ENCODE measurements at regions not wholly inside any gene's neighbourhood (a gene's known extent, or its start where the extent isn't known, plus 50 kb on each side); places are given as distances from the start of the nearest gene placed in this dataset.

GRCh38 chr1:217090060-217090911 is 367.1 kb upstream of the ESRRG start:
- no peak for TF ChIP-seq RBFOX2 (IDR thresholded peaks at IDR 0.05; ENCODE audit: low read depth, low read length)
- no peak for TF ChIP-seq CTCF (IDR thresholded peaks at IDR 0.05 in 2 of 3, conservative IDR thresholded peaks at IDR 0.05 in 1 of 3; ENCODE audit: insufficient read depth in 2 of 3, low read depth in 1 of 3, low read length in 3 of 3)
- TF ChIP-seq MAX (CRISPR knock-in tag; IDR thresholded peaks at IDR 0.05): no peak
- no peak for TF ChIP-seq ZNF431 (CRISPR knock-in tag; IDR thresholded peaks at IDR 0.05)
- TF ChIP-seq POLR2AphosphoS5 (IDR thresholded peaks at IDR 0.05; ENCODE audit: control insufficient read depth, insufficient read depth, low read depth, low read length): no peak
- TF ChIP-seq TBP (optimal IDR thresholded peaks at IDR 0.05; ENCODE audit: low read depth, low read length): no peak
- no peak for TF ChIP-seq JUN (IDR thresholded peaks at IDR 0.05; ENCODE audit: borderline replicate concordance, low read depth, low read length)
- TF ChIP-seq JUN (CRISPR knock-in tag; IDR thresholded peaks at IDR 0.05; ENCODE audit: borderline replicate concordance): no peak
- TF ChIP-seq GABPA (tag; conservative IDR thresholded peaks at IDR 0.05; ENCODE audit: low read depth): no peak
